Myocyte (in vitro differentiated cells): ENCODE measurements at regions not wholly inside any gene's neighbourhood (a gene's known extent, or its start where the extent isn't known, plus 50 kb on each side); places are given as distances from the start of the nearest gene placed in this dataset.
A peak's percentile ranks its signal among the peaks of the same experiment; 100 is the strongest.

Source experiments
- DNase-seq: peaks from one replicate; pipeline ENCODE4 v3.0.0-alpha.2; 2012; ENCODE audit warnings: low read depth

GRCh38 chr1:200253774-200254495 is 155.9 kb downstream of the ZNF281 start:
- DNase-seq, result no peak

- no peak for DNase-seq
Measured at GRCh38 chr1:200252531-200252930, 157.3 kb downstream of the ZNF281 start.

- DNase-seq, result no peak
Measured at GRCh38 chr1:200250469-200250868, 159.4 kb downstream of the ZNF281 start.

DNA sequence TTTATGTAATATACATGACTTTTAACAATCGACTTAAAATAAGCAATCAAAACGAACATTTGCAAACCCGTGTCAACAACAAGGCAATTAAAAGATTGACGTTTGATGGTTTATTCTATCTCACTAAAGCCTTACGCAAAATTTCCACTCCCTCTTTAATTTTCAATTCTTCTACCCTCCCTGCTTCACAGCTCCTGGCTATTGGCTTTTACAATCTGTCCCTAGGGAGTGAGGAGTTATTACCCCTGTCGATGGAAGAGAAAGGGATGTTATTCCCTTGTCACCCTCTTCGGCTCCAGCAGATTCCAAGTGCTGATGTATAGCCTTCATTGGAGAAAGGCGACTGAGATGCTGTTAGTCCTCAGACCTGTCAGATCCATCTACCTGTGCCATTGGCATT is 161.3 kb downstream of the ZNF281 start:
- DNase-seq, result no peak

DNA sequence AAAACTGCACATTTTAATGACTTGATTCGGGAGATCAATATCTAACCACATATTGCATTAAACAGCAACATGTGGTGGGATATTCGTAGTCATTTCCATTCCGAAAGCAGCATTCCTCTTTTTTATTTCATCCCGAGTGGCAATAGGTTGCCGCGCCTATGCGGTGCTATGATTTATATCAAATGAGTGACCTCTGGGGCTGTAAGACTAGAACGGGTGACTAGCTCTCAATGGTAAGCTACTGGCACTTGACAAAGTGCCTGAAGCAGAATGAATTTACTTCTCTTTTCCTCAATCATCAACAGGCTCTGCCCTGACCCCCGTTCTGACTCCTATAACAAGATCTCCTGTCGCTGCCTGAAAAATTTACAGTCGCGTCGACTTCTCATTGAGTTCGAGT is 162.3 kb downstream of the ZNF281 start:
- no peak for DNase-seq

- DNase-seq, result peak; percentile 32
Measured at GRCh38 chr1:200245473-200245872, 164.4 kb downstream of the ZNF281 start.

DNA sequence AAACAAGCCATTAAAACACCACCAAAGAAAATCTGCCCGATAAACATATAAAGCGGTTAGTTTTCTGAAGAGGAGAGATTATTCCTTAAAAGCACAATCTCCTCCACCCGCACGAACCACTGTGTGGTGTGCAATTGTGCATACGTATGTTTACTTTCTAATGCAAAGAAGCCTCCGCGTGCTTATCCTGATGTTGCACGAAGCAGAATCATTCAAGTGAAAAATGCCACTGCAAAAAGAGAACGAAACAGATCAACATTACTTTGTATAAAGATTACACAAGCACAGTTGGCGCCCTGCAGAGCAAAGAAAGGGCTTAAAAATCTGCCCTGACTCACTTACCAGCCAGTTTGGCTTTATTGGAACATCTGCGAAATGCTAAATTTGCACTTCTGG is 166.8 kb downstream of the ZNF281 start:
- DNase-seq, result peak; percentile 18

GRCh38 chr1:200242110-200243041 is 167.5 kb downstream of the ZNF281 start:
- peak; percentile 24 for DNase-seq

GRCh38 chr1:200240656-200241055 is 169.2 kb downstream of the ZNF281 start:
- no peak for DNase-seq

- DNase-seq, result no peak
Measured at GRCh38 chr1:200238311-200238710, 171.5 kb downstream of the ZNF281 start.

DNA sequence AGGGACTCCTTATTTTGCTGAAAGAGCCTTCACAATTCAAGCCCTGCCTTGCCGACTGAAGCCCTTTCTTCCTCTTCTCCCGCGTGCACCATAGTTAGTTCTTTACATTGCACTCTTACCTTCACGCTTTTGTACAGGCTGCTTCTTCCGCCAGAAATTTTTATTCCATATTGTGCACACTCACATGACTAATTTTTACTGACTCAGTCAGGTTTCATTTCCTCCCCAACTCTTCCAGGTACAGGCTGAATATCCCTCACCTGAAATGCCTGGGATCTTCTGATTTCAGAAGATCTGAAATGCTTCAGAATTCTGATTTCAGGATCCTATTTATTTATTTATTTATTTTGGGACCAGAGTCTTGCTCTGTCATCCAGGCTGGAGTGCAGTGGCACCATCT is 172.8 kb downstream of the ZNF281 start:
- no peak for DNase-seq

GRCh38 chr1:200234938-200235337 is 174.9 kb downstream of the ZNF281 start:
- DNase-seq, result no peak

GRCh38 chr1:200233393-200233792 is 176.4 kb downstream of the ZNF281 start:
- DNase-seq, result peak; percentile 6

DNA sequence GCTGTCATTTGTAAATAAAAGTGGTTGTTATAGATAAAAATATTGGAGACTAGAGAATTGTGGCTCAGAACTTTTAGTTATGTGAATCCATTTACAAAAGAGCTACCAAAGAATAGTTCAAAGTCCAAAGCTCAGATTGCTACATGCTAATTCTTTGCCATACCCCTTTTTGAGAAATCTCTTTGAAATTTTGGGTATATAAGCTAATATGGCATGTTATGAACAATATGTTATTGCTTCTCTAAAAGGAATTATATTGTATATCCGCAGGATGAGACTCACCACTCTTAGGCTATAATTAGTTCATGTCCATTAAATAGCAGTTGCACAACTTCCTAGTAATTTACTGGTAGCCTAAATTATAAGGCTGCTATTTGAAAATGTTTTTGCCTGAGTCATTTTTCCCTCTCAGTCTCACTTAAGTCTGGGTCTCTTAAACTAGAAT is 178.0 kb downstream of the ZNF281 start:
- no peak for DNase-seq

DNA sequence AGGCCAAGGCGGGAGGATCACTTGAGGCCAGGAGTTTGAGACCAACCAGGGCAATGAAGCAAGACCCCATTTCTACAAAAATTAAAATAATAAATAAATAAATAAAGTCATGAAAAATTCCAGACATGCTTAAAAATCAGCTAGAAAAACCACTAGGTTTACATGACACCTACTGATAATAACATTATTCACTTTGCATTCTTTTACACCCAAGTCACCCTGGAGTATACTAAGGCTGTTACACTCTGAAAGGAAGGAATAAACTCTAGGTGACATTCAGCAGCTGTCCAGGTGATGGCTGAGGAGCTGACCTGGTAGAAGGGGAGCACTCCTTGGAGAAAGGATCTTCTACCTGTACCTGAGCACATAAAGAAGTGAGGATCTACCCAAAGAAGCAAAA is 179.2 kb downstream of the ZNF281 start:
- DNase-seq, result no peak

DNA sequence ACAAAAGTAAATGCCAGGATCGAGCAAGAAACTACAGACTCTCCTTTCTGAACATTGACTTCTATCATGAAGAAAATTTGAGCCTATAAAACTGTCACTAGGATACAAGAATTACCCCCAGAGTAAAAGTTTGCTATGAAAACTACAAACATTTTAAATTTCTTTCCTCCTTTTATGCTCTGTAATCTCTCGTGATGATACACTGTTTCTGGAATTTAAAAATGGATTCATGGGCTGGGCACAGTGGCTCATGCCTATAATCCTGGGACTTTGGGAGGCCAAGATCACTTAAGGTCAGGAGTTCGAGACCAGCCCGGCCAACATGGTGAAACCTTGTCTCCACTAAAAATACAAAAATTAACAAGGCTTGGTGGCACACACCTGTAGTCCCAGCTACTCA is 181.3 kb downstream of the ZNF281 start:
- no peak for DNase-seq

- no peak for DNase-seq
Measured at GRCh38 chr1:200228081-200228480, 181.8 kb downstream of the ZNF281 start.
